ENCODE measurements at regions not wholly inside any gene's neighbourhood (a gene's known extent, or its start where the extent isn't known, plus 50 kb on each side); places are given as distances from the start of the nearest gene placed in this dataset.

DNA sequence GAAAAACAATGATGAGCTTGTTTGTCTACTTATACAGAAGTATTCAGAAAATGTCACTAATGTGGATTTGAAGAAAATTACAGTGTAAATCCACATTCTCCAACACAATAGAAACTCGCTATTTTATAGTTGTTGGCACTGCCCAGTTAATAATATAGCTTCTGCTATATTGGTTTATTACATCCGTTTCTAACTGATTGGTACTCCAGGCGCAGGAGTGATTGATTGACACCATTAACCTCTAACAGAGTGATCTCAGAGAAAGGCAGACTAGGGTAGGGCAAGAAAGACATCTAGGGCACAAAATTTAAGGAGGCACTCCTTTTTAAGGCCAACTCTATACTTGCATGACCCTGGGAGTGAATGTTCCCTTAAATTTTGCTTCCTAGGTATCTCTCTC is 84.0 kb upstream of the MIER3 start:
- CTCF ChIA-PET (ENCODE audit: low intra/inter-chr PET ratio): no interaction called here
- POLR2A ChIA-PET: no interaction called here
- 8% methylated on average over 3 of the region's 3 CpGs for WGBS (ENCODE audit: insufficient coverage, low coverage, missing lambda C conversion rate)
- H3K27me3 ChIP-seq (ENCODE audit: control insufficient read depth in 2 of 2, insufficient read depth in 2 of 2, low read length in 2 of 2): peaks cover 0 to 8% of the 10 kb centered on the region in 2 experiments; a peak in 4 of 5 replicates
- H4K20me1 ChIP-seq (replicated peaks; ENCODE audit: control insufficient read depth, insufficient read depth, low read length): no peaks in the 10 kb centered on the region
- H3K9ac ChIP-seq (ENCODE audit: insufficient read depth in 1 of 2, low read depth in 2 of 2, low read length in 2 of 2): no peak overlapping the region
- FAIRE-seq (no peak), DNase-seq (ENCODE audit: extremely low read depth in 1 of 4, low spot score in 3 of 4) (no peak), ATAC-seq (no peak)
- intact Hi-C loops (cut with micrococcal nuclease): no loop called here
- TF ChIP-seq, protein P1, sequence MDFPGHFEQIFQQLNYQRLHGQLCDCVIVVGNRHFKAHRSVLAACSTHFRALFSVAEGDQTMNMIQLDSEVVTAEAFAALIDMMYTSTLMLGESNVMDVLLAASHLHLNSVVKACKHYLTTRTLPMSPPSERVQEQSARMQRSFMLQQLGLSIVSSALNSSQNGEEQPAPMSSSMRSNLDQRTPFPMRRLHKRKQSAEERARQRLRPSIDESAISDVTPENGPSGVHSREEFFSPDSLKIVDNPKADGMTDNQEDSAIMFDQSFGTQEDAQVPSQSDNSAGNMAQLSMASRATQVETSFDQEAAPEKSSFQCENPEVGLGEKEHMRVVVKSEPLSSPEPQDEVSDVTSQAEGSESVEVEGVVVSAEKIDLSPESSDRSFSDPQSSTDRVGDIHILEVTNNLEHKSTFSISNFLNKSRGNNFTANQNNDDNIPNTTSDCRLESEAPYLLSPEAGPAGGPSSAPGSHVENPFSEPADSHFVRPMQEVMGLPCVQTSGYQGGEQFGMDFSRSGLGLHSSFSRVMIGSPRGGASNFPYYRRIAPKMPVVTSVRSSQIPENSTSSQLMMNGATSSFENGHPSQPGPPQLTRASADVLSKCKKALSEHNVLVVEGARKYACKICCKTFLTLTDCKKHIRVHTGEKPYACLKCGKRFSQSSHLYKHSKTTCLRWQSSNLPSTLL (IDR thresholded peaks at IDR 0.05): no peak
- TF ChIP-seq PCBP1 (IDR thresholded peaks at IDR 0.05; ENCODE audit: low read depth, low read length, poor library complexity, severe bottlenecking) (no peak), ZNF41 (CRISPR knock-in tag; conservative IDR thresholded peaks at IDR 0.05) (no peak), RBM22 (IDR thresholded peaks at IDR 0.05; ENCODE audit: low read depth, low read length, poor library complexity, severe bottlenecking) (no peak)
- no peak overlapping the region for H3K4me2 ChIP-seq (ENCODE audit: insufficient read depth, low read length)
- no peaks in the 10 kb centered on the region for H3K9me3 ChIP-seq (replicated peaks; ENCODE audit: control insufficient read depth, insufficient read depth, low read depth, low read length)
- H3K9me1 ChIP-seq (ENCODE audit: control insufficient read depth, insufficient read depth, low read length): no peaks in the 10 kb centered on the region
- no TSS peak for BruUV-seq (replicated peaks)
- H3K36me3 ChIP-seq (ENCODE audit: control insufficient read depth, insufficient read depth, low read length): no peaks in the 10 kb centered on the region
- in situ Hi-C loops (cut with MboI): no loop called here
- no peaks in the 10 kb centered on the region for H3K79me2 ChIP-seq (ENCODE audit: control insufficient read depth, insufficient read depth, low read length)
- H3K27ac ChIP-seq (ENCODE audit: extremely low read depth, low read depth, low read length): no peak overlapping the region
- no peak overlapping the region for H2AFZ ChIP-seq (ENCODE audit: low read depth, low read length)
- H3K4me1 ChIP-seq (replicated peaks in 1 of 2; ENCODE audit: control insufficient read depth in 2 of 2, insufficient read depth in 2 of 2, low read length in 2 of 2): no peaks in the 10 kb centered on the region
- H3K4me3 ChIP-seq: no peak overlapping the region

DNA sequence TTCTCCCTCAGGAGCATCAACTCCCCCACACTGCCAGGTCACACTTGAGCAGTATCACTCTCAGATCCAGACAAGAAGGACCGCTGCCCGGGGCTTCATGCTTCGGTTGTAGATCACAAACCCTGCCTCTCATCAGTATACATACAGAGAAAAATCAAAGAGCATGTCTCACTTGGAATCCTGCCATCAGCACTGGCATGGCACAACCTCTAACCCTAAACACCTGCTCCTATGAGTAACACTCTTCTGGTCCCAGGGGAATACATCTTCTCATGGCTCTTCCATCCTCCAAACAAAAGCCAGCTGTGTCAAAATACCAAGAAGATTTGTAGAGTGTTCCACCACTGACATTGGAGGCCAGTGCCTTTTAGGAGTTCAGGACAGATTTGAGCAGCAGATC is 84.8 kb upstream of the MIER3 start:
- H3K27me3 ChIP-seq (ENCODE audit: control insufficient read depth in 2 of 2, insufficient read depth in 2 of 2, low read length in 2 of 2): peaks cover 0 to 10% of the 10 kb centered on the region in 2 experiments; a peak in 4 of 5 replicates
- H2AFZ ChIP-seq (ENCODE audit: low read depth, low read length): no peak overlapping the region
- H3K4me3 ChIP-seq: no peak overlapping the region
- ChIA-PET POLR2A (interaction anchor here (0.5 kb wide), 1 partner anchor 45 kb away, joined by 3 read pairs; no protein-coding TSS in a partner anchor), CTCF (ENCODE audit: low intra/inter-chr PET ratio) (no interaction called here)
- H3K79me2 ChIP-seq (ENCODE audit: control insufficient read depth, insufficient read depth, low read length): no peaks in the 10 kb centered on the region
- intact Hi-C loops (cut with micrococcal nuclease): no loop called here
- no peaks in the 10 kb centered on the region for H3K36me3 ChIP-seq (ENCODE audit: control insufficient read depth, insufficient read depth, low read length)
- WGBS (ENCODE audit: insufficient coverage, low coverage, missing lambda C conversion rate): 6% methylated on average over 3 of the region's 3 CpGs
- no TSS peak for BruUV-seq (replicated peaks)
- H4K20me1 ChIP-seq (replicated peaks; ENCODE audit: control insufficient read depth, insufficient read depth, low read length): no peaks in the 10 kb centered on the region
- H3K9me1 ChIP-seq (ENCODE audit: control insufficient read depth, insufficient read depth, low read length): no peaks in the 10 kb centered on the region
- no peaks in the 10 kb centered on the region for H3K4me1 ChIP-seq (replicated peaks in 1 of 2; ENCODE audit: control insufficient read depth in 2 of 2, insufficient read depth in 2 of 2, low read length in 2 of 2)
- no peak overlapping the region for H3K27ac ChIP-seq (ENCODE audit: extremely low read depth, low read depth, low read length)
- FAIRE-seq (no peak), DNase-seq (ENCODE audit: extremely low read depth in 1 of 4, low spot score in 3 of 4) (no peak), ATAC-seq (no peak)
- no peak overlapping the region for H3K9ac ChIP-seq (ENCODE audit: insufficient read depth in 1 of 2, low read depth in 2 of 2, low read length in 2 of 2)
- TF ChIP-seq ZNF12 (CRISPR knock-in tag; IDR thresholded peaks at IDR 0.05) (no peak), ZNF174 (CRISPR knock-in tag; IDR thresholded peaks at IDR 0.05) (no peak), MIER1 (IDR thresholded peaks at IDR 0.05; ENCODE audit: low read depth) (no peak), ZNF696 (CRISPR knock-in tag; conservative IDR thresholded peaks at IDR 0.05) (no peak), PYGO2 (tag; IDR thresholded peaks at IDR 0.05) (no peak), HOXB6 (CRISPR knock-in tag; IDR thresholded peaks at IDR 0.05; ENCODE audit: borderline replicate concordance) (no peak), TCF3 (CRISPR knock-in tag; IDR thresholded peaks at IDR 0.05) (no peak), ATF7 (IDR thresholded peaks at IDR 0.05) (no peak), RBM15 (IDR thresholded peaks at IDR 0.05; ENCODE audit: insufficient read depth, low read length) (no peak), TARDBP (IDR thresholded peaks at IDR 0.05) (no peak), GATAD2B (IDR thresholded peaks at IDR 0.05; ENCODE audit: borderline replicate concordance) (no peak)
- TF ChIP-seq, protein P2, sequence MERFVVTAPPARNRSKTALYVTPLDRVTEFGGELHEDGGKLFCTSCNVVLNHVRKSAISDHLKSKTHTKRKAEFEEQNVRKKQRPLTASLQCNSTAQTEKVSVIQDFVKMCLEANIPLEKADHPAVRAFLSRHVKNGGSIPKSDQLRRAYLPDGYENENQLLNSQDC (CRISPR knock-in tag; IDR thresholded peaks at IDR 0.05): no peak
- H3K9me3 ChIP-seq (replicated peaks; ENCODE audit: control insufficient read depth, insufficient read depth, low read depth, low read length): no peaks in the 10 kb centered on the region
- in situ Hi-C loops (cut with MboI): no loop called here
- H3K4me2 ChIP-seq (ENCODE audit: insufficient read depth, low read length): no peak overlapping the region
